Islet precursor cell (in vitro differentiated cells): ENCODE measurements at regions not wholly inside any gene's neighbourhood (a gene's known extent, or its start where the extent isn't known, plus 50 kb on each side); places are given as distances from the start of the nearest gene placed in this dataset.

Experiments used
- DNase-seq: peaks from one replicate; pipeline ENCODE4 v3.0.0-alpha.2; 2018

GRCh38 chr22:49051491-49052022 lies 776.1 kb downstream of the BRD1 start:
- DNase-seq, result no peak

GRCh38 chr22:49049691-49050090 lies 778.0 kb downstream of the BRD1 start:
- DNase-seq, result no peak

DNA sequence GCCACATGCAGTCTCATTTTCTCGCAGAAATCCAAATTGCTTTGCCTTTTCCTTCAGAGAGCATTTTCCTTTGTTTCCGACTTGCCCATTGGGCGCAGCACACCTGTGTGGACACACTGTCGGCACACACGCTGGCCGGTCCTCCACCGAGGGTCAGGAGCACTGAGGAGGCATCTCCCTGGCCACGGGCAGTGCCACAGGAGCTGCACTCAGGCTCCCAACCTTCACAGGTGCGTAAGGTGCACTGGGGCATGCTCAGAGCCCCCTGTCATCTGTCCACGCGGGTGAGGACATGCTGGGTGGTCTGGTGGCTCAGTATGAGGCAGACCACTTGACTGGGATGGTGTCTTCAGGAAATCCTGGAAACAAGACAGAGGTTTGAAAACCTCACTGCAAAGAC lies 779.1 kb downstream of the BRD1 start:
- no peak for DNase-seq

GRCh38 chr22:49047447-49047846 lies 780.2 kb downstream of the BRD1 start:
- DNase-seq, result no peak

DNA sequence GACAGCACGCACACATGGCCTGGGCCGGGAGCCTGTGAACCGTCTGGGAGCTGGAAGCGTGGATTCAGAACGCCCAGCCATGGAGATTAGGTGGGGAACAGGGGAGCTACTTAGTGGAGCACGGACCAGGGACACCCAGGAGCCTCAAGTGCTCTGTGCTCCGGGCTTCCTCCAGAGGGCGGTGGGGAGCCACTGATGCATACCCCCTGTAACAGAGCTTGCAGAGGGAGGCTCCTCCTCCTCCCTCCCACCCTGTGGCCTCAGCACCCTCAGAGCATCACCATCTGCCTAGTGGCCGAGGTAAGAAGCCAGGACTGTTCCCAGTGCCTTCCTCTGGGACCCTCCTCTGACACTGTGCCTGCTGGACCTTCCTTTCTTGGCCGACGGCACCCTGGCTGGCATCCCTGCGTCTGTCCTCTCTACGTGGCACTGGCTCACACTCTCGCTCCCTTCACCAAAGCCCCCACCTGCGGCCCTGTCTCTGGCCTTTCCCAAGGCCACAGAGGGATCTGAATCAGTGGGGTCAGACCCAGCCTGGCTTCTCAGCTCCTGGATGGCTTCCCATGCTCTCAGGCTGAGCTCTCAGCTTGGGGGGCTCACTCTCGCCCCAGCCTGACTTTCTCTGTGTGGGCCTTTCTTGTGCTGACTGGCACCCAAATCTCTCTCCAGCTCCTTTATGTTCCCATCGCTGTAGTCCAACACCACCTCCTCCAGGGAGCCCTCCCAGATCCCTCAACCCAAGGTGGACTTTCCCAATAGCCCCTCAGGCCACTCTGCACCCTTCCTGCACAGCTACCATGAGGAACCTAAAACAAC lies 780.9 kb downstream of the BRD1 start:
- DNase-seq, result peak; percentile 90

DNA sequence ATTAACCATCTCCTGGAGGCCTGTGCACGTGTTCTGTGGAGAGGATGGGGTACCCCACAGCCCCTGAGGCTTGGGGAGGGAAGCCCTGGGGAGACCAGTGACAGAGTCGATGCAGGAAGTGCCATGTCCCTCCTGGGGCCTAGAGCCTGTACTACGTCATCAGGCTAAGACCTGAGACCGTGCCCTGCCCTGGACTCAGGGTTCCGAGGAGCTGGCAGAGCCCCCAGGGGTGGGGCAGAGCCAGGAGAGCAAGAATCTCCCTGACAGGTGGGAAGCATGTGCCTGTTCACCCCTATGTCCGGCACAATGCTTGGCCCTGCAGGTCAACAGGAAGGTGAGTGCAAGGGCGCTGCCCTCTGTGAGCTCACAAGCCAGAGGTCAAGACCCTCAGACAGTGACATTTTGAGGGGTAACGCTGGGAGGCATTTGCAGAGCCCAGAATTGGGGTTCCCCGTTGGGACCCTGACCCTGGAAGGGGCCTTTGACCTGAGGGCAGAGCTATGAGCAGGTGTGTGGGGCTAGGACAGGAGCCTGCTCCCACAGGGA lies 781.6 kb downstream of the BRD1 start:
- DNase-seq, result no peak

GRCh38 chr22:49045276-49045675 lies 782.4 kb downstream of the BRD1 start:
- no peak for DNase-seq

DNA sequence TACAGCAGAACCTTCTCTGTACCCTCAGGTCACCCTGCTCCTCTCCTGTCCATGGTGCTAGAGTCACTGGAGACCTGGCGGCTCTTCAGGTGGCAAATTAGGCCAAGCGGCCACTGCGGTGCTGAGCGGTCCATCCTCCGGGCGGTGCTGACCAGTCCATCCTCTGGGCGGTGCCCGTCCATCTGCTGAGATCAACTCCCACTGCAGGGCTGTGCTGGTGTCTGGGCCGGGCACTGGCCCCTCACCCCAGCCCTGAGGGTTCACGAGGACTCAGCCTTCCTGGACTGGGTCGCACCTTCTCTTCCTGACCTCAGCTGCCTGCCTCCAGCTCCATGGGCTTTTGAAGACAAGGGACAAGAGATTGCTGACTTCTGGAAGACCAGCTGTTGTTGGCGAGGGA lies 782.9 kb downstream of the BRD1 start:
- no peak for DNase-seq

DNA sequence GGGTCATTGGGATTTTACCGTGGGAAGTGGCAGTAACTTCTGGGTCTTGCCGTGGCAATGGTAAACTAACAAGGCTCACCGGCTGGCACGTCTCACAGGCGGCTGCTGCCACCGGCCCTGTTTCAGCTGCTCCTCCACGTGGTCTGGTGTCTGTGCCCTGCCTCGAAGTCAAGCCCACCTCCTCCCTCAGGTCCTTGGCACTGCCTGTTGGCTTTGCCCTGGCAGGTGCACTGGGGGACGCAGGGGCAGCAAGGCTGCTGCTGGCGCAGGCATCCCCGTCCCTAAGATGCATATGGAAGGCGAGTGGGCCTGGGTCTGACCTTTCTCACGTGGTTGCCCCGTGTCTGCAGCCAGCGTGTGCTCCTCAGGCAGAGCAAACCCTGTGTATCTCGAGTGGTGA lies 783.6 kb downstream of the BRD1 start:
- no peak for DNase-seq

DNA sequence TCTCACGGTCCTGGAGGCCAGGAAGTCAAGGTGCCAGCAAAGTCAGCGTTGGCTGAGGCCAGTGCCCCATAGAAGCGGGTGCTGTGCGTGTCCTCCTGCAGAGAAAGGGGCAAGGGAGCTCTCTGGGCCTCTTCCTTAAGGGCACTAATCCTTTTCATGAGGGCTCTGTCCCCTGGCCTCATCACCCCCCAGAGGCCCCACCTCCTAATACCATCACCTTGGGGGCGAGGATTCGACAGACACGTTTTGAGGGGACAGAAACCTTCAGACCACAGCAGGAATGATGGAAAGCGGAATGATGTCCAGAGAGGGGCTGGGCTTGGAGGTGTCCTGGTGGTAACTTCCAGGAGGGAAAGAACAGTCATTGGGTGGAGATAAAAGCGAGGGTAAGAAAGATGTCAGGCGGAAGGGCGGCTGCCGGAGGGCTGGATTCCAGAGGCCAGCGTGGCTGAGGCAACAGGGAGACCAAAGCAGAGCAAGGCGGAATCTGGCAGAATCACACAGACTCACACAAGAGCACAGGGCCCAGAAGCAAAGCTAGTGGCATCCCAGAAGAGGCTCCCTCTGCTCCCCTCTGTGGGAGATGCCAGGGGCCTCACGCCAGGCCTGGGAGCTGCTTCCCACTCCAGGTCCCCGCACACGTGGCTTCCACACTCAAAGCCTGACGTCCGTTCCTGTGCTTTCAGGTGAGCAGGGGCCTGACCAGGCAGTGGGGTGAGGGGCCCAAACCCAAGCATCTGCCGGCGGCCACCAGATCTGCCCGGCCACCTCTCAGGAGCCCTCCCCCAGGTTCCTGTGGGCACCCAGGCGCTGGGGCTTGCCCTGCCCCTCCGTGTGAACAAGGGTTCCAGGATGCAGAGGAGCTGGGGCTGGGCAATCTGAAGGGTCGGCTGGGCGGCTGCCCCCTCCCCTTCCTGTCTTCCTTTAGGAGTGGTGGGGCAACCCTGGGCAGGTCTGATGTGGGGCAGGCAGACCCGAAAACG lies 784.5 kb downstream of the BRD1 start:
- DNase-seq, result no peak

DNA sequence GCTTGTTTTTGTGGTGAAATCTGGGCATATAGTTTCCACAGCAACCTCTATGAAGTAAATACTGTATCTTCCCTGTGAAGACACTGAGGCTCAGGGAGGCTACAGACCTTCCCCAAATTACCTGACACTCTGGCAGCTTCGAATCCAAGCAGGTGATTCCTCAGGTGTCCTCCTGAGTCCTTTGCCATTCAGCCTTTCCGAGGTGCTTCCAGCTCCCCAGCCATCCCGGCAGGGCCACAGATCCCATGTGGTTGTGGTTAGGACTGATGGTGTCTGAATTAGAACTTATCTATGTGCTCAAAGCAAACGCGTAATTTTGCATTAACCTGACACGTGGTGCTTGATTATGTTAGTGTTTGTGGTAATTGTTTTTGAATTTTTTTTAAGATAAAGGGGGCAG lies 785.6 kb downstream of the BRD1 start:
- no peak for DNase-seq

GRCh38 chr22:49040754-49041467 lies 786.8 kb downstream of the BRD1 start:
- DNase-seq, result no peak

- DNase-seq, result no peak
These were observed 787.6 kb downstream of the BRD1 start for GRCh38 chr22:49040111-49040510.

DNA sequence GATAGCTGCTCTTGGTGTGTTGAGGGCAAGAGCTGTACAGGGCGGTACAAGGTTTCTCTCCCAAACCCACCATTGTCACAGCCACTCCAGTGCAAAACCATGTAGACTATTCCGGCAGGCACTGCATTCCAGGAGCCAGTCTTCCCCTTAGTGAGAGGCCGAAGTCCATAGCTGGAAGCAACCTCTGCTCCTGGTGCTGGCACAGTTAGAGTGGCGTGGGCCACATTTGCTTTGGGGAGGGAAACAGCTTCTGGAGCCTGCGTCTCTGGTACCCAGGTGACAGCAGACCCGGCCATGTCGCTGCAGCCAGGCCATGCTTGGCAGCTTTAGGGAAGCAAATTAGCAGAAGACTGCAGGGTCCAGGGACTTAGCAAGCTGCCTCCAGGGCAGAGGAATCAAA lies 788.0 kb downstream of the BRD1 start:
- no peak for DNase-seq

GRCh38 chr22:49037701-49038245 lies 789.9 kb downstream of the BRD1 start:
- DNase-seq, result no peak

- DNase-seq, result no peak
These were observed 791.2 kb downstream of the BRD1 start for GRCh38 chr22:49036513-49036912.

DNA sequence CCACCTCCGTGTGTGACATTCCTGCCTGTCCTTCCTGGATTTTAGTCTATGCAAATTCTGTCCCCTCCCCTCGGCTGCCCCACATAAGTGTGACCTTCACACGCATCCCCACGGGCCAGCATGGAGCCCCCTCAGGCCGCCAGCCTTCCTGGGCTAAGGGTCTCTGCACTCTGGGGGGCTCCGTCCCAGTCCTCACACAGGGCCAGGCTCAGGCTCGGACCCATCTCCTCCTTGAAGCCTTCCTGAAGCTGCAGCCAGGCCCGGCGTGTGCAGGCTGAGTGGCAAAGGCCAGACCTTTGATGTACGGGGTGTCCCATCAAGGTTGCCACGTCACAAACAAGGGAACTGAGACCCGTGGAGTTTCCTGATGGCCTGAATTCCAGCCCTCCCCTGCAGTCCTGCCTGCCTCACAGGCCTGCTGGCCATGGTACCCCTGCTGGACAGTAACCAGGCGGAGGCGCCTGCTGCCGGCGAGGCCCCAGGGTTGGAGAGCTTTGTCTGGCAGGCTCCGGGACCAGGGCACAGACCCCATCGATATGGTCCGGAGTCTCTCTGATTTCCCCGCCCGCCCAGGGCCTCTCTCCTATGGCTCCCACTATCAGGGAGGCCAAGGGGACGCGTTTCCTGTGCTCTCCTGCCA lies 791.7 kb downstream of the BRD1 start:
- no peak for DNase-seq

DNA sequence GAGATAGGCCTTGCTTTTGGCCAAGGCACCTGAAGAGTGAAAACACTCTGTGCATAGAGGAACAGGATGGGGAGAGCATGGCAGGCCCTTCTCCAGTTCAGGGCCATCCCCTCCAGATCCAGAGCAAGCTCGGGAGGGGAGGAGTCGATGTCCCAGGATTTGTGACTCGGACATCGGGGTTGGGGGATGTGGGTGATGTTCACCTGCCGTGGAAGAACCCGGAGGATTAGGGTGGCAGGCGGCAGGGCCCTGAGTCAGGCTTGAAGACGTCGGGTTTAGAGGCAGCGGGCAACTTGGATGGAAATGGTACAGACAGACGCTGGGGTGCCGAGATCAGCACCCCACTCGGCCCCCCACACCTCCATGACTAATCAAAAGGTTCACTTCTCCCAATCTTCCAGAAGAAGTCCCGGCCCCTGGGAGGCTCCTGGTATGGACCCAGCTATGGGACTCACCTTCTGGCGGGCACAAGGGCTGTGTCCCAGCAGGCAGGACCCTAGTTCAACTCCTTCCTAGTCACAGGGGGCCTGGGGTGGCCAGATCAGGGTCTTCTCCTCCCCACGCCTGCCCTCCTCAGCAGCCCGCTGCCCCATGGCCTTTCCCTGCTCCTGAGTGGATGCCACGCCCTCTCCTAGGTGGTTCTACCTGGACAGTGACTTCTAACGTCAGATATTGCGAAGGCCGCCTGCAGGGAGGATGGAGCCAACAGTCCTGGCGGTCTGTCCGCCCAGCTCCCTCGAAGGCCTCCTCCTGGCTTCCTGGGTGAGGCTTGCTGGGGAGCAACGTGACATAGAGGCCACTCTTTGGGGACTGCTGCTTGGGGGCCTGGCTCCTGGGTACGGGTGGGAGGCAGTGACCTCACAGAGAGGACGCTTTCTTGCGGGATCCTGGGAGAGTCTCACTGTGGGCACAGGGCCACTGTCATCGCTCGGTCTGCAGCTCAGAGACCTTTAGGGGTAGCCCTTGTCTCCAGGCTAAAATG lies 792.5 kb downstream of the BRD1 start:
- DNase-seq, result no peak

DNA sequence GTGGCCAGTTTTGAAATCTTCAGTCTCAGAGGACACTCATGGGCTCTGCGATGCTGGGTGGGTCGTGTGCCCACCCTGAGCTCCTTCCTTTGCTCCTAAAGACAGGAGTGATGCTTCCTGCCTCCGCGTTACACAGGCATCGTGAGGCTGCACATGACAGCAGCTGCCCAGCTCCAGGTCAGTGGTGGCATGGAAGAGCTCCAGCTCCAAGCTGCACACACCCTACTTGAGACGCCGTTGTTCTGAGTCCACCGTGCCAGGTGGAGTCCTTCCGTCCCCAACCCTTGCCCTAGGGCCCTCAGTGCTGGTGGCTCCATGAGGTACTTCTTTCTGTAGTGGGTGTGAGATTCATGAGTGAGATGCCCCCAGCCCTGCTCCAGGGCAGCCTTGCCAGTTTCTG lies 794.1 kb downstream of the BRD1 start:
- DNase-seq, result no peak

GRCh38 chr22:49032821-49033220 lies 794.9 kb downstream of the BRD1 start:
- no peak for DNase-seq
